Omental fat pad (tissue), 3 donors: ENCODE measurements at regions not wholly inside any gene's neighbourhood (a gene's known extent, or its start where the extent isn't known, plus 50 kb on each side); places are given as distances from the start of the nearest gene placed in this dataset.

ENCODE experiments used
- ATAC-seq: fragments of 150-250 bp; one replicate; pipeline ENCODE4 v1.9.1; 2016; ENCODE audit warnings: mild to moderate bottlenecking, moderate library complexity; ENCODE audit not compliant: low FRiP score
- DNase-seq: peaks from one replicate; pipeline ENCODE4 v3.0.0-alpha.2; 2019; ENCODE audit warnings: low spot score
- TF ChIP-seq, protein P1 (sequence below), 3 donors: fragments of 450-650 bp; IDR thresholded peaks; one replicate each; pipeline ENCODE4 v1.5.1; 2016 to 2017; ENCODE audit warnings: antibody characterized with exemption in 3 of 3, mild to moderate bottlenecking in 3 of 3, moderate library complexity in 2 of 3

DNA sequence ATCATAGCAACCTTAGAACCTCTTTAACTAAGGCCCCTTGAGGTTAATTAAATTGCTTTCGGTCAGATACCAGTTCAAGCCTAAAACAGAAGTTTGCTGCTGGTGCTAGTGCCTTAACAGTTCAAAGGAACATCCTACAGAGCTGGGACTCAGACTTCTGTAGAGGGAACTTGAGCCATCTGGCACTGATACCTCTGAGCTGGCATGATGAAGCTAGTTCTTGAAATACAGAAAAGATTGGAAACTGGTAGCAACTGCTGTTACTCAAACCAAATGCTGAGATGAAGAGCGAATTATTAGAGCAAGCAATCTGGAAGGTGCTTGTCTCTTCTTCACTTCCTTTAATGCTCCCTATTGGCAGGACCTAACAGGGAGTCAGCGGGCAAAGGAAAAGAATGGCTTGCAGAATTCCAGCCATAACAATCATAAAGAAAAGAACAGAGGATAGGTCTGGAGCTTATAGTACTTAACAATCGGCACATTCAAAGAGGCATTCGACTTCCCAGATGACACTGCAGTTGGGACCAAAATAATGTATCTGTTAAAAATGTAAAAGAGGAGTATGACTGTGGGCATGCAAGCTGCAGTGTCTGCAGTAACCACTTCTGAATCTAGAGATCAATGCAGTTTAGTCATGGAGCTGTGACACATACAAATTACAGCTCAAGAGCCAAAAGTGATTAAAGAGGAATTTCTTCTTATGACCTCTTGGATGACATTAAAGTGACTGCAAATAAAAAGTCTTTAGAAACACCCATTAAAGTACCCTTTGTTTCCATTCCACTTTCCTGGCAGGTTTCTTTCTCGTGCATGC lies 298.9 kb downstream of the PDGFC start:
- DNase-seq = no peak
- TF ChIP-seq, protein P1, sequence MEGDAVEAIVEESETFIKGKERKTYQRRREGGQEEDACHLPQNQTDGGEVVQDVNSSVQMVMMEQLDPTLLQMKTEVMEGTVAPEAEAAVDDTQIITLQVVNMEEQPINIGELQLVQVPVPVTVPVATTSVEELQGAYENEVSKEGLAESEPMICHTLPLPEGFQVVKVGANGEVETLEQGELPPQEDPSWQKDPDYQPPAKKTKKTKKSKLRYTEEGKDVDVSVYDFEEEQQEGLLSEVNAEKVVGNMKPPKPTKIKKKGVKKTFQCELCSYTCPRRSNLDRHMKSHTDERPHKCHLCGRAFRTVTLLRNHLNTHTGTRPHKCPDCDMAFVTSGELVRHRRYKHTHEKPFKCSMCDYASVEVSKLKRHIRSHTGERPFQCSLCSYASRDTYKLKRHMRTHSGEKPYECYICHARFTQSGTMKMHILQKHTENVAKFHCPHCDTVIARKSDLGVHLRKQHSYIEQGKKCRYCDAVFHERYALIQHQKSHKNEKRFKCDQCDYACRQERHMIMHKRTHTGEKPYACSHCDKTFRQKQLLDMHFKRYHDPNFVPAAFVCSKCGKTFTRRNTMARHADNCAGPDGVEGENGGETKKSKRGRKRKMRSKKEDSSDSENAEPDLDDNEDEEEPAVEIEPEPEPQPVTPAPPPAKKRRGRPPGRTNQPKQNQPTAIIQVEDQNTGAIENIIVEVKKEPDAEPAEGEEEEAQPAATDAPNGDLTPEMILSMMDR (IDR thresholded peaks at IDR 0.05) = no peak
- no peak for ATAC-seq

DNA sequence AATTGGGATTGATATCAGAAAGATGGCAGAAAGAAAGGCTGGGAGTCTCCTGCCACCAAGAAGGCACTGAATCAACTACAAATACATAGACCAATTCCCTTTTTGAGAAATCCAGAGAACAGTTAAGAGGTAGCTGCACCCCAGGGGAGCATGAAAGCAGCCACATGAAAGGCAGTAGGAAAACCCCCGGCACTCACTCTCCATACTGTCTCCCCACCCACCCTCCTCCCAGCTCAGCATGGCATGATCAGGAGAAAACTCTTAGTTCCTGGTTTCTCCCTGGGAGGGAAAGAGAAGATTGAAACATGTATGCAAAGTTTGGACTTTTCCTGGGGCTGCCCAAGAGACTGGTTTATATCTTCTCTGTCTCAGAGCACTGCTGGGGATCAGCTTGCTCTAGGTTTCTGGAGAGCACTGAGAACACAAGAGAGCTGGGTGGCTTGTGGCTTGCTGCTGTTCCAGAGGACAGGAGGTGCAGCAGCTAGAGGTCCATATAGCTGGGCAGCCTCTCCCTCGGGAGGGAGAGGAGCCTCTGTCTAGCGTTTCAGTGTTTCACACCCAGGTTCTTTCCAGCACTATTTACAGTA lies 305.7 kb downstream of the PDGFC start:
- TF ChIP-seq, protein P1 (IDR thresholded peaks at IDR 0.05) = no peak
- DNase-seq = no peak
- no peak for ATAC-seq

DNA sequence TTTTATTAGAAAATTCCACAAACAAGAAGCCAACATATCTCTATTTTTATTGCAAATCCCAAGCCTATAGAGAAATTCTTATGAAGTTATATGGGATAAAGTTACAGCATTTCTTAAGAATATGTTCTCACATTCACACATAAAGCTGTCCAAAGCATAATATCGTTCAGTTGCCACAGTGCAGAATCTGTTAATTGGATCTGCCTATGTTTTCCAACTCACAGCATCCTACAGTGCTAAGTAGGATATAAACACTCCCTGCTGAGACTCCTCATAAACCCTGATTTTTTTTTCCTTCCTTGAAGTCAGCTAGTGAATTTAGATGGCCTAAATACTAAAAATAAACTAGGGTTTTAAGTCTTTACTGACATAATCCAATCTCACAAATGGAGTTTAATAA lies 307.9 kb downstream of the PDGFC start:
- TF ChIP-seq, protein P1 (IDR thresholded peaks at IDR 0.05) = no peak
- no peak for ATAC-seq
- DNase-seq = no peak

DNA sequence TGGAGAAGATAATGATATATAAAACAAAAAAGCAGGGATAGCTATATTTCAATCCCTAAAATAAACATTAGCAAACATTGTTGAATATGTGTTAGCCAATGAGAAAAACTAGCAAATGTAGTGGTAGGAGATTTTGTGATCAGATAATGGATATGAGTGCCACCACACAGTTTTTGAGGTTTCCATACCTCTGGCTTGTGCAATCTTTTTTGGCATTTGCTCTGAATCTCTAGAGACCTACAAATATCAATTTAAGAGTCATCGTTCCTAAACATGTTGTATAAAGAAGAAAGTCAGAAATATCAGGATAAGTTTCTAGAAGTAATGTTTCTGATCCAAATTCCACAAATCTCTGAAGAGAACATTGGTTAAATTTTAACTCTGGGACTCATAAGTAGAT lies 308.7 kb downstream of the PDGFC start:
- TF ChIP-seq, protein P1 (IDR thresholded peaks at IDR 0.05) = no peak
- ATAC-seq = no peak
- no peak for DNase-seq

DNA sequence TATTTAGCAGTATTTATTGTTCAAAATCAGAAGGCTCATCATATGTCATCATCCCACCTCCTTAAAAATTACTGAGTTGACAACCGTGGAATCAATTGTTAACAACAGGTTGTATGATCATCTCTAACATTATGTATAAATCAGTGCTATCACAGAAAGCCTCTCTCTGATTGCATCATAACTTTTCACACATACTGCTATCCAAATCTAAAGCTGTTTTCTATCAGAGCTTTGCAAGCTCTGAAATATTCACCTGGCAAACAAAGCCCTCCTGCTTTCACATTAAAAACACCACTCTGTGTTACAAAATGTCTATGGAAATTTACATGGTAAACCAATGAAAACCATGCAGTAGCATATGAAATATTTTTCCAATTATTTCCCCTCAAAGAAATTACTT lies 310.0 kb downstream of the PDGFC start:
- ATAC-seq (no peak), DNase-seq (no peak)
- TF ChIP-seq, protein P1 (IDR thresholded peaks at IDR 0.05) = no peak

DNA sequence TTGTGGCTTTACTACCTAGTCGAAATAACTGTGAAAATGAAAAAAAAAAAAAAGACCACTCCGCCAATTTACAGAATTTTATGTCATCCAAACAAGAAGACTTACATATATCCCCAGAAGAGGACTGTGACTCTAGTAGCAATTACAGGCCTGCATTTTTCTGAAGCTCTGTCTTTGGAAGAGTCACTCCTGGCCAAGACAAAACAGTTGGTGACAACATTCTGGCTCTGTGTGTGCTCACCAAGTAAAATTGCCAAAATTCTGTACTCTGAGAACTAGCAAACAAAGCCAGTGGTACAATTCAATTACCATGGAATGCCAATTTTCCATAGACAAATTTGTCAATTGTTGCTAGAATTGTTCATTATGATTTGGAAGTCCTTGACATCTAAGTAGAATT lies 311.1 kb downstream of the PDGFC start:
- TF ChIP-seq, protein P1 (IDR thresholded peaks at IDR 0.05) = no peak
- no peak for ATAC-seq
- no peak for DNase-seq

DNA sequence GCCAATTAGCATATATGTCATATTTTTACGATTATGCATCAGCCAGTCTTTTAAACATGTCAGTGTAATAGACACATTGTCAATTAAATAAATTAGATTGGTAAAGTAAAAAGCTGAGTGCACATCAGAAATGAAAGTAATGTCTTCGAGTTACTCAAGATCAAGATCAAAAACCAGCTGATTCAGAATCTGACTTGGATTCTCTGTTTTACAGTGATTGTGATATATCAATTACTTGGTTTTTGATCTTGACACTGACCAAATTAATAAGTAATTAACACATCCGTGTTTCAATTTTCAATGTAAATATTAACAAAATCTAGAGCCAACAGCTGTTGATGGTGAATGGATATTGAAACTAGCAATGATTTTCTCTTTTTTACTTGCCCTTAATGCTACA lies 311.6 kb downstream of the PDGFC start:
- no peak for ATAC-seq
- no peak for DNase-seq
- TF ChIP-seq, protein P1 (IDR thresholded peaks at IDR 0.05) = no peak
